Activated CD4-positive, alpha-beta T cell treated with anti-CD3 and anti-CD28 coated beads for 36 hours (primary cell): ENCODE measurements at regions not wholly inside any gene's neighbourhood (a gene's known extent, or its start where the extent isn't known, plus 50 kb on each side); places are given as distances from the start of the nearest gene placed in this dataset.
"Not testable (repeated sequence)": the region's sequence is repeated elsewhere in the genome, so short reads cannot be mapped to it uniquely, and the experiment has no call there.

Experiments used
- ATAC-seq: fragments of 200-7000 bp; cut with Tn5 transposase; one replicate; pipeline ENCODE4 v1.10.0; 2021; ENCODE audit warnings: mild to moderate bottlenecking, moderate library complexity
- CTCF ChIA-PET: fragments of 350-600 bp; sonication (Branson Sonifier 250); formaldehyde crosslinking; loops from one replicate; lab custom pipeline; 2021; ENCODE audit warnings: antibody characterized with exemption; lab: Charles Lee
- POLR2A ChIA-PET: fragments of 350-600 bp; sonication (Branson Sonifier 250); formaldehyde crosslinking; loops from one replicate; lab custom pipeline; 2021; ENCODE audit warnings: antibody characterized with exemption, inconsistent platforms; lab: Charles Lee
- DNase-seq: peaks from one replicate; pipeline ENCODE4 v3.0.0-alpha.2; 2020
- H3K27ac Mint-ChIP-seq: one replicate; pipeline ENCODE4 v1.8.0; 2021; ENCODE audit warnings: mixed read lengths
- H3K27me3 Mint-ChIP-seq: one replicate; pipeline ENCODE4 v1.8.0; 2021; ENCODE audit warnings: mixed read lengths
- H3K36me3 Mint-ChIP-seq: one replicate; pipeline ENCODE4 v1.8.0; 2021; ENCODE audit warnings: low read depth, mixed read lengths
- H3K4me1 Mint-ChIP-seq: one replicate; pipeline ENCODE4 v1.8.0; 2021; ENCODE audit warnings: mixed read lengths
- H3K4me3 Mint-ChIP-seq: one replicate; pipeline ENCODE4 v1.8.0; 2021; ENCODE audit warnings: mild to moderate bottlenecking, moderate library complexity, mixed read lengths
- H3K9me3 Mint-ChIP-seq: one replicate; pipeline ENCODE4 v1.8.0; 2021; ENCODE audit warnings: low read depth, mixed read lengths
- intact Hi-C, 2 experiments: fragments of 100-400 bp; cut with DNase I in 1 of 2; cut with micrococcal nuclease in 1 of 2; formaldehyde crosslinking; loops; one replicate each; pipeline versions ENCODE4 v1.14.2 to v1.15.1; 2022 to 2024; cut with DNase I, micrococcal nuclease

- H3K4me3 Mint-ChIP-seq: no peak overlapping the region
- ChIA-PET CTCF (no interaction called here), POLR2A (no interaction called here)
- intact Hi-C loops: no loop called here
- peaks cover 12% of the 10 kb centered on the region for H3K4me1 Mint-ChIP-seq
- H3K27me3 Mint-ChIP-seq: peaks cover 14% of the 10 kb centered on the region
- no peak overlapping the region for H3K27ac Mint-ChIP-seq
- ATAC-seq (no peak), DNase-seq (no peak)
- peaks cover 2% of the 10 kb centered on the region for H3K9me3 Mint-ChIP-seq
- H3K36me3 Mint-ChIP-seq: no peaks in the 10 kb centered on the region
These were observed 258.1 kb downstream of the PCNX1 start for GRCh38 chr14:71165121-71166031.

GRCh38 chr14:71166180-71166837, 259.1 kb downstream of the PCNX1 start:
- intact Hi-C loops: no loop called here
- Mint-ChIP-seq H3K27me3 (peaks cover 16% of the 10 kb centered on the region), H3K27ac (no peak overlapping the region), H3K4me3 (no peak overlapping the region), H3K9me3 (no peaks in the 10 kb centered on the region), H3K4me1 (peaks cover 12% of the 10 kb centered on the region), H3K36me3 (no peaks in the 10 kb centered on the region)
- ATAC-seq: no peak
- CTCF ChIA-PET: interaction anchor here (0.6 to 1.7 kb wide), 4 partner anchors 9 to 167 kb away, joined by 3 to 4 read pairs (median 3); no protein-coding TSS in a partner anchor
- DNase-seq: no peak
- POLR2A ChIA-PET: no interaction called here

- peaks cover 12% of the 10 kb centered on the region for H3K4me1 Mint-ChIP-seq
- DNase-seq, H3K27ac Mint-ChIP-seq, H3K9me3 Mint-ChIP-seq, H3K4me3 Mint-ChIP-seq, intact Hi-C loops, POLR2A ChIA-PET, H3K36me3 Mint-ChIP-seq, ATAC-seq: not testable (repeated sequence)
- H3K27me3 Mint-ChIP-seq: peaks cover 16% of the 10 kb centered on the region
- CTCF ChIA-PET: interaction anchor here (1.6 to 1.7 kb wide), 2 partner anchors 63 to 154 kb away, joined by 3 to 4 read pairs; no protein-coding TSS in a partner anchor
These were observed 260.2 kb downstream of the PCNX1 start for GRCh38 chr14:71167325-71167950.

GRCh38 chr14:71168161-71168560, 260.9 kb downstream of the PCNX1 start:
- Mint-ChIP-seq H3K4me1 (peaks cover 12% of the 10 kb centered on the region), H3K27me3 (peaks cover 18% of the 10 kb centered on the region), H3K27ac (peak overlapping the region; percentile 9), H3K4me3 (peak overlapping the region; percentile 59)
- POLR2A ChIA-PET, intact Hi-C loops, H3K36me3 Mint-ChIP-seq, H3K9me3 Mint-ChIP-seq: not testable (repeated sequence)
- ATAC-seq (peak; percentile 53), DNase-seq (peak; percentile 39)
- CTCF ChIA-PET: interaction anchor here (0.6 to 1.7 kb wide), 3 partner anchors 153 to 724 kb away, joined by 3 to 4 read pairs (median 3); no protein-coding TSS in a partner anchor

GRCh38 chr14:71168564-71169427, 261.5 kb downstream of the PCNX1 start:
- POLR2A ChIA-PET: interaction anchor here (0.6 kb wide), 1 partner anchor 276 kb away, joined by 6 read pairs; no protein-coding TSS in a partner anchor
- CTCF ChIA-PET: interaction anchor here (0.6 to 0.9 kb wide), 2 partner anchors 261 to 723 kb away, joined by 3 read pairs; no protein-coding TSS in a partner anchor
- peak; percentile 68 for ATAC-seq
- intact Hi-C loops: no loop called here
- Mint-ChIP-seq H3K4me1 (peaks cover 12% of the 10 kb centered on the region), H3K27me3 (peaks cover 18% of the 10 kb centered on the region), H3K27ac (peak overlapping the region; percentile 9), H3K36me3 (no peaks in the 10 kb centered on the region), H3K4me3 (peak overlapping the region; percentile 59), H3K9me3 (no peaks in the 10 kb centered on the region)
- DNase-seq: peak; percentile 15

GRCh38 chr14:71169861-71170260, 262.6 kb downstream of the PCNX1 start:
- ATAC-seq: no peak
- peaks cover 12% of the 10 kb centered on the region for H3K4me1 Mint-ChIP-seq
- H3K9me3 Mint-ChIP-seq: no peaks in the 10 kb centered on the region
- H3K27ac Mint-ChIP-seq: no peak overlapping the region
- H3K36me3 Mint-ChIP-seq: no peaks in the 10 kb centered on the region
- CTCF ChIA-PET: no interaction called here
- POLR2A ChIA-PET: no interaction called here
- peaks cover 18% of the 10 kb centered on the region for H3K27me3 Mint-ChIP-seq
- DNase-seq: no peak
- H3K4me3 Mint-ChIP-seq: no peak overlapping the region
- intact Hi-C loops: no loop called here

- CTCF ChIA-PET: interaction anchor here (0.6 kb wide), 1 partner anchor 9 kb away, joined by 3 read pairs; no protein-coding TSS in a partner anchor
- ATAC-seq (no peak), DNase-seq (no peak)
- Mint-ChIP-seq H3K9me3 (no peaks in the 10 kb centered on the region), H3K4me3 (no peak overlapping the region), H3K36me3 (no peaks in the 10 kb centered on the region), H3K27ac (no peak overlapping the region), H3K4me1 (no peaks in the 10 kb centered on the region), H3K27me3 (peaks cover 4% of the 10 kb centered on the region)
- POLR2A ChIA-PET: no interaction called here
- intact Hi-C loops: no loop called here
These were observed 268.2 kb downstream of the PCNX1 start for GRCh38 chr14:71175491-71175890.

GRCh38 chr14:71179066-71179465, 271.8 kb downstream of the PCNX1 start:
- DNase-seq (no peak), ATAC-seq (no peak)
- H3K27ac Mint-ChIP-seq: no peak overlapping the region
- ChIA-PET POLR2A (no interaction called here), CTCF (interaction anchor here (0.8 to 1.3 kb wide), 2 partner anchors 12 to 26 kb away, joined by 3 read pairs; no protein-coding TSS in a partner anchor)
- H3K4me3 Mint-ChIP-seq: no peak overlapping the region
- H3K9me3 Mint-ChIP-seq: no peaks in the 10 kb centered on the region
- H3K4me1 Mint-ChIP-seq: no peaks in the 10 kb centered on the region
- intact Hi-C loops: no loop called here
- no peaks in the 10 kb centered on the region for H3K36me3 Mint-ChIP-seq
- no peaks in the 10 kb centered on the region for H3K27me3 Mint-ChIP-seq

GRCh38 chr14:71180397-71180796, 273.1 kb downstream of the PCNX1 start:
- ChIA-PET POLR2A (no interaction called here), CTCF (no interaction called here)
- no peak overlapping the region for H3K27ac Mint-ChIP-seq
- no peaks in the 10 kb centered on the region for H3K4me1 Mint-ChIP-seq
- no peak for DNase-seq
- H3K36me3 Mint-ChIP-seq: no peaks in the 10 kb centered on the region
- H3K27me3 Mint-ChIP-seq: no peaks in the 10 kb centered on the region
- no peak overlapping the region for H3K4me3 Mint-ChIP-seq
- no peak for ATAC-seq
- H3K9me3 Mint-ChIP-seq: no peaks in the 10 kb centered on the region
- intact Hi-C loops: no loop called here

- no peak overlapping the region for H3K4me3 Mint-ChIP-seq
- H3K36me3 Mint-ChIP-seq: no peaks in the 10 kb centered on the region
- POLR2A ChIA-PET: no interaction called here
- H3K27me3 Mint-ChIP-seq: no peaks in the 10 kb centered on the region
- no peaks in the 10 kb centered on the region for H3K9me3 Mint-ChIP-seq
- no peak overlapping the region for H3K27ac Mint-ChIP-seq
- intact Hi-C loops: loop anchor here in 1 of 2 experiments (1.0 kb wide), 1 partner anchor 15 kb away; no protein-coding TSS in a partner anchor
- CTCF ChIA-PET: interaction anchor here (0.8 kb wide), 1 partner anchor 8 kb away, joined by 3 read pairs; no protein-coding TSS in a partner anchor
- ATAC-seq: no peak
- no peak for DNase-seq
- no peaks in the 10 kb centered on the region for H3K4me1 Mint-ChIP-seq
These were observed 274.1 kb downstream of the PCNX1 start for GRCh38 chr14:71181215-71182003.
